GM12878 (cell line): ENCODE measurements at regions not wholly inside any gene's neighbourhood (a gene's known extent, or its start where the extent isn't known, plus 50 kb on each side); places are given as distances from the start of the nearest gene placed in this dataset.

ENCODE experiments used
- ATAC-seq: fragments of 200-7000 bp; cut with Tn5 transposase; 3 replicates; pipeline ENCODE4 v1.9.1; 2020; ENCODE audit warnings: mild to moderate bottlenecking, moderate library complexity
- BruUV-seq: library from RNA; stranded (reverse); fragments of 400-500 nt; replicated peaks from 2 replicates; lab custom pipeline; 2021; lab: Mats Ljungman, UMichigan
- CTCF ChIA-PET: fragments of 300-600 bp; sonication (Branson Sonifier 250); formaldehyde crosslinking; extraction: SDS; loops from one replicate; lab custom pipeline; 2021; ENCODE audit warnings: inconsistent platforms; lab: Yijun Ruan, JAX
- POLR2A ChIA-PET: fragments of 350-600 bp; formaldehyde crosslinking; extraction: SDS; loops from one replicate; lab custom pipeline; 2021; ENCODE audit warnings: inconsistent platforms; lab: Charles Lee
- RAD21 ChIA-PET: fragments of 300-600 bp; sonication (Branson Sonifier 250); formaldehyde crosslinking; loops from one replicate; lab custom pipeline; 2023; ENCODE audit warnings: antibody characterized with exemption; ENCODE audit not compliant: unreplicated experiment; lab: Charles Lee
- SMC1A ChIA-PET: fragments of 300-600 bp; sonication (Branson Sonifier 250); formaldehyde crosslinking; loops from one replicate; lab custom pipeline; 2023; ENCODE audit not compliant: unreplicated experiment, uncharacterized antibody; lab: Charles Lee
- DNase-seq: peaks from one replicate; pipeline ENCODE4 v3.0.0-alpha.2; 2011; ENCODE audit warnings: low read depth, low spot score
- FAIRE-seq: peaks from 3 replicates; lab custom pipeline; 2011; peaks lifted over from hg19 to GRCh38; lab: Jason Lieb, UNC
- H2AFZ ChIP-seq: 2 replicates; pipeline ENCODE4 v1.6.0; 2011; ENCODE audit warnings: low read depth, low read length, control low read depth; ENCODE audit not compliant: control insufficient read depth
- H3K27ac ChIP-seq: 2 replicates; pipeline ENCODE4 v1.5.1; 2011; ENCODE audit warnings: control low read depth; ENCODE audit not compliant: control insufficient read depth, insufficient read depth
- H3K27me3 ChIP-seq, 2 experiments: replicated peaks in 1 of 2; 2 replicates each; pipeline versions ENCODE4 v1.6.0 to v1.6.1; 2011; ENCODE audit warnings: low read length in 1 of 2; ENCODE audit not compliant: control insufficient read depth in 2 of 2, insufficient read depth in 2 of 2
- H3K36me3 ChIP-seq, 2 experiments: 2 replicates each; pipeline ENCODE4 v1.5.1; 2011; ENCODE audit warnings: low read length in 1 of 2; ENCODE audit not compliant: control insufficient read depth in 2 of 2, insufficient read depth in 2 of 2
- H3K4me1 ChIP-seq: 2 replicates; pipeline ENCODE4 v1.6.1; 2011; ENCODE audit warnings: mild to moderate bottlenecking, low read length, moderate library complexity, mixed read lengths; ENCODE audit not compliant: control insufficient read depth, insufficient read depth
- H3K4me2 ChIP-seq: 2 replicates; pipeline ENCODE4 v1.6.0; 2011; ENCODE audit warnings: control low read depth; ENCODE audit not compliant: control insufficient read depth, insufficient read depth
- H3K4me3 ChIP-seq: fragments of 200-600 bp; sonication (generic); 2 replicates; pipeline ENCODE4 v1.5.1; 2016
- H3K79me2 ChIP-seq: 2 replicates; pipeline ENCODE4 v1.6.0; 2011; ENCODE audit warnings: low read length; ENCODE audit not compliant: control insufficient read depth, insufficient read depth
- H3K9ac ChIP-seq: 2 replicates; pipeline ENCODE4 v1.8.0; 2011; ENCODE audit warnings: low read length, control low read depth, mixed read lengths; ENCODE audit not compliant: control insufficient read depth, insufficient read depth
- H3K9me3 ChIP-seq: replicated peaks from 3 replicates; pipeline ENCODE4 v1.5.1; 2011; ENCODE audit warnings: mild to moderate bottlenecking, low read length; ENCODE audit not compliant: control insufficient read depth, insufficient read depth
- H4K20me1 ChIP-seq: 2 replicates; pipeline ENCODE4 v1.6.0; 2011; ENCODE audit not compliant: control insufficient read depth, insufficient read depth
- BACH1 ChIP-seq: fragments of 450-650 bp; IDR thresholded peaks from 2 replicates; pipeline ENCODE4 v1.6.1; 2017; ENCODE audit warnings: mild to moderate bottlenecking, borderline replicate concordance
- CBFB ChIP-seq: IDR thresholded peaks from 2 replicates; pipeline ENCODE4 v1.6.1; 2016; ENCODE audit warnings: antibody characterized with exemption, low read depth
- CREB1 ChIP-seq: IDR thresholded peaks from 2 replicates; pipeline ENCODE4 v1.6.1; 2012; ENCODE audit warnings: low read depth, mild to moderate bottlenecking, inconsistent platforms
- FOS ChIP-seq: IDR thresholded peaks from 3 replicates; pipeline ENCODE4 v1.6.1; 2011; ENCODE audit warnings: borderline replicate concordance; ENCODE audit not compliant: insufficient read length; ENCODE audit errors: extremely low read depth
- NFYB ChIP-seq: IDR thresholded peaks from 2 replicates; pipeline ENCODE4 v1.6.1; 2011; ENCODE audit warnings: low read depth, mild to moderate bottlenecking, low read length, improper control_type of control experiment, moderate library complexity; ENCODE audit not compliant: insufficient read depth
- POLR2A ChIP-seq: IDR thresholded peaks from 2 replicates; pipeline ENCODE4 v1.6.1; 2011; ENCODE audit warnings: low read depth, mild to moderate bottlenecking, low read length
- RAD21 ChIP-seq: IDR thresholded peaks from 2 replicates; pipeline ENCODE4 v1.6.1; 2011; ENCODE audit warnings: mild to moderate bottlenecking, low read depth, low read length, moderate library complexity; ENCODE audit not compliant: insufficient read depth
- RAD51 ChIP-seq: fragments of 450-650 bp; IDR thresholded peaks from 2 replicates; pipeline ENCODE4 v1.6.1; 2016; ENCODE audit warnings: moderate library complexity, mild to moderate bottlenecking, inconsistent platforms
- RBBP5 ChIP-seq: fragments of 200-600 bp; sonication (generic); conservative IDR thresholded peaks from 2 replicates; pipeline ENCODE4 v1.6.1; 2016
- RFX5 ChIP-seq: IDR thresholded peaks from 2 replicates; pipeline ENCODE4 v1.6.1; 2011; ENCODE audit warnings: low read depth, low read length, improper control_type of control experiment
- SIN3A ChIP-seq: IDR thresholded peaks from 2 replicates; pipeline ENCODE4 v1.6.1; 2012; ENCODE audit warnings: low read depth, low read length, improper control_type of control experiment
- SMC3 ChIP-seq: IDR thresholded peaks from 2 replicates; pipeline ENCODE4 v1.6.1; 2011; ENCODE audit warnings: low read length, improper control_type of control experiment, borderline replicate concordance
- SP1 ChIP-seq: IDR thresholded peaks from one replicate; pipeline ENCODE4 v1.6.1; 2011; ENCODE audit warnings: low read depth, low read length
- TARDBP ChIP-seq: IDR thresholded peaks from 2 replicates; pipeline ENCODE4 v1.6.1; 2016; ENCODE audit warnings: borderline replicate concordance
- ZNF622 ChIP-seq: fragments of 450-650 bp; IDR thresholded peaks from 2 replicates; pipeline ENCODE4 v1.6.1; 2017; ENCODE audit warnings: mild to moderate bottlenecking, inconsistent platforms
- ZSCAN29 ChIP-seq: fragments of 450-650 bp; IDR thresholded peaks from 2 replicates; pipeline ENCODE4 v1.6.1; 2017; ENCODE audit warnings: mild to moderate bottlenecking, moderate library complexity
- WGBS: methylation state at CpG from one replicate; pipeline ENCODE4 v1.1.6; 2016; ENCODE audit warnings: low lambda C conversion rate; ENCODE audit not compliant: insufficient replicate concordance, insufficient coverage; ENCODE audit errors: missing lambda C conversion rate; 5-methylcytosine and 5-hydroxymethylcytosine counted together
- in situ Hi-C: fragments of 300-500 bp; cut with MboI; formaldehyde crosslinking; loops from 9 replicates; pipeline ENCODE4 v1.14.3; 2018; ENCODE audit warnings: mixed read lengths
- intact Hi-C: fragments of 100-400 bp; cut with micrococcal nuclease; formaldehyde crosslinking; loops from one replicate; pipeline ENCODE4 v1.14.2; 2022; ENCODE audit not compliant: unreplicated experiment

- intact Hi-C loops: no loop called here
- Histone ChIP-seq H2AFZ (no peak overlapping the region), H3K9me3 (no peaks in the 10 kb centered on the region), H3K79me2 (no peaks in the 10 kb centered on the region), H3K27me3 (peaks cover 0 to 1% of the 10 kb centered on the region in 2 experiments; a peak in 2 of 4 replicates), H4K20me1 (no peaks in the 10 kb centered on the region), H3K4me3 (no peak overlapping the region), H3K4me1 (no peaks in the 10 kb centered on the region), H3K9ac (no peak overlapping the region), H3K36me3 (no peaks in the 10 kb centered on the region), H3K4me2 (no peak overlapping the region), H3K27ac (no peak overlapping the region)
- ChIA-PET POLR2A (no interaction called here), CTCF (interaction anchor here (1.2 to 1.5 kb wide), 2 partner anchors 22 to 24 kb away, joined by 3 read pairs; no protein-coding TSS in a partner anchor), SMC1A (no interaction called here), RAD21 (no interaction called here)
- in situ Hi-C loops: no loop called here
- FAIRE-seq: no peak
- TF ChIP-seq SIN3A (no peak), NFYB (no peak), SMC3 (no peak), ZSCAN29 (no peak), RAD21 (no peak), POLR2A (no peak), CREB1 (no peak), RBBP5 (no peak), TARDBP (no peak), RFX5 (no peak), SP1 (no peak), BACH1 (no peak), RAD51 (no peak), ZNF622 (no peak), FOS (no peak), CBFB (no peak)
- no peak for ATAC-seq
- no TSS peak for BruUV-seq
- WGBS: 28% methylated on average over 6 of the region's 6 CpGs
- DNase-seq: no peak
These were observed 65.5 kb upstream of the ROPN1 start for GRCh38 chr3:124057420-124057819.
